ENCODE measurements at regions not wholly inside any gene's neighbourhood (a gene's known extent, or its start where the extent isn't known, plus 50 kb on each side); places are given as distances from the start of the nearest gene placed in this dataset.
A peak's percentile ranks its signal among the peaks of the same experiment; 100 is the strongest.

- Histone ChIP-seq H3K4me3 (ENCODE audit: low read depth, low read length) (no peak overlapping the region), H3K27ac (no peak overlapping the region), H3K36me3 (no peaks in the 10 kb centered on the region), H3K27me3 (ENCODE audit: insufficient read depth, low read depth, severe bottlenecking) (no peaks in the 10 kb centered on the region), H3K9me3 (ENCODE audit: severe bottlenecking) (no peaks in the 10 kb centered on the region)
- no peak for DNase-seq
- TF ChIP-seq CTCF (IDR thresholded peaks at IDR 0.05; ENCODE audit: low read depth, low read length) = no peak
These were observed 120.0 kb upstream of the ZNF536 start for GRCh38 chr19:30252214-30252613.

DNA sequence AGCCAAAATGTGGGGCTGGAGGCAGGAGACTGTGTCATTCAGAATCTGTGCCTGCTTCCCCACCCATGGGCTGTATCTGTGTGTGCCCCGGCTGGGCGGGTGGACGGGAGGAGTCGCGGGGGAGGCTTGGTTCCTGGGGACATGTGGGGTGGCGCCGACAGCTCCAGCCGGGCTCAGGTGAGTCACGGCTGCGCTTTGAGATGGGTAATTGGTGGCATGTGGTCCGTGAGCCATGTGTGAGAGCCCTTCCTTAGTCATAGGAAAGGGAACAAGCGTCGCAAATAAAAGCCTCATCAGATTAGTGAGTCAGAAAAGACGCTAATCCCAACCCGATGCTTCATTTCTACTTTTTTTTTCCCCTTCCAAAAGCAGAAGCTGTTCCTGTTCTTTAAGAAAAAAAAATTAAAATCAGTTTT is 118.6 kb upstream of the ZNF536 start:
- Histone ChIP-seq H3K4me3 (ENCODE audit: low read depth, low read length) (peak overlapping the region; percentile 35), H3K27ac (peak overlapping the region; percentile 13; the same call in 1 of the 2 replicates), H3K9me3 (ENCODE audit: severe bottlenecking) (no peaks in the 10 kb centered on the region), H3K36me3 (no peaks in the 10 kb centered on the region), H3K27me3 (ENCODE audit: insufficient read depth, low read depth, severe bottlenecking) (no peaks in the 10 kb centered on the region)
- peak; percentile 67 for DNase-seq
- TF ChIP-seq CTCF (IDR thresholded peaks at IDR 0.05; ENCODE audit: low read depth, low read length) = no peak

GRCh38 chr19:30254158-30254557 is 118.0 kb upstream of the ZNF536 start:
- no peak for DNase-seq
- Histone ChIP-seq H3K27me3 (ENCODE audit: insufficient read depth, low read depth, severe bottlenecking) (no peaks in the 10 kb centered on the region), H3K9me3 (ENCODE audit: severe bottlenecking) (no peaks in the 10 kb centered on the region), H3K4me3 (ENCODE audit: low read depth, low read length) (peak overlapping the region; percentile 35), H3K36me3 (no peaks in the 10 kb centered on the region), H3K27ac (no peak overlapping the region)
- no peak for TF ChIP-seq CTCF (IDR thresholded peaks at IDR 0.05; ENCODE audit: low read depth, low read length)

DNA sequence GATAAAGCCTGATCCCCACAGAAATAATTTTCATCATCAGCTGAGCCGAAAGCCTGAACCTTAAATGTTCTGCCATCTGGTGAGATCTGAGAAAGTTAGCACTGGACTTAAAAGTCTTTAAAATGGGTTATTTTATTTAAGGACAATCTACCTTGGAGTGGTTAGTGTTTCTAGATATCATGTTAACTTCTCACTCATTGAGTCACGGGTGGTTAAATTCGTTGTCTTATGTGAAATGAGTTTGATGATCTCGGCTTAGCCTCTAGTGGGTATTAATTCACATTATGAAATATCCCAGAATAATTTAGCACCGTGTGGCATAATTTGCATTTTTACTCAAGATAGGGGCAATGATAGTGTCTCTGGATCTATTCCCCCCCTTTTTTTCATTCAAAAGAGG is 117.4 kb upstream of the ZNF536 start:
- no peak for TF ChIP-seq CTCF (IDR thresholded peaks at IDR 0.05; ENCODE audit: low read depth, low read length)
- no peak overlapping the region for H3K27ac ChIP-seq
- no peak overlapping the region for H3K4me3 ChIP-seq (ENCODE audit: low read depth, low read length)
- no peaks in the 10 kb centered on the region for H3K27me3 ChIP-seq (ENCODE audit: insufficient read depth, low read depth, severe bottlenecking)
- no peaks in the 10 kb centered on the region for H3K9me3 ChIP-seq (ENCODE audit: severe bottlenecking)
- H3K36me3 ChIP-seq = no peaks in the 10 kb centered on the region
- DNase-seq = no peak

GRCh38 chr19:30255791-30256495 is 116.2 kb upstream of the ZNF536 start:
- no peak overlapping the region for H3K4me3 ChIP-seq (ENCODE audit: low read depth, low read length)
- DNase-seq = no peak
- no peaks in the 10 kb centered on the region for H3K36me3 ChIP-seq
- no peak for TF ChIP-seq CTCF (IDR thresholded peaks at IDR 0.05; ENCODE audit: low read depth, low read length)
- no peaks in the 10 kb centered on the region for H3K27me3 ChIP-seq (ENCODE audit: insufficient read depth, low read depth, severe bottlenecking)
- no peak overlapping the region for H3K27ac ChIP-seq
- no peaks in the 10 kb centered on the region for H3K9me3 ChIP-seq (ENCODE audit: severe bottlenecking)

DNA sequence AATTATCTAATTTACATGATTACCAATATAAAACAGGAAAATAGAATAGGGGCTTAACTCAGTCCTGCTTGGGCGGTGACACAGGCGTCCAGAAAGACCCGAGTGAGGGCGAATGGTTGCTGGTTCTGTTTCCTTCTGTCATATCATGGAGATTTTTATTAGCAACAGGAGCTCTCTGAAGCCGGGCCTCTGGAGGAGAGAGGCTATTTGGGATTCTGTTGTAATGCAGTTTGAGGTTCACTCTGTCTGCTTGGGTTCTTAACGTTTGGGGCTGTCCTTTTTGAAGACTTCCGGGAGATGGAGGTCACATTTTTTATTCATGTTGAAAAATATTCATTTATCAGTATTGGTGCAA is 115.7 kb upstream of the ZNF536 start:
- no peaks in the 10 kb centered on the region for H3K27me3 ChIP-seq (ENCODE audit: insufficient read depth, low read depth, severe bottlenecking)
- no peaks in the 10 kb centered on the region for H3K36me3 ChIP-seq
- H3K27ac ChIP-seq = no peak overlapping the region
- no peak overlapping the region for H3K4me3 ChIP-seq (ENCODE audit: low read depth, low read length)
- no peak for TF ChIP-seq CTCF (IDR thresholded peaks at IDR 0.05; ENCODE audit: low read depth, low read length)
- DNase-seq = no peak
- H3K9me3 ChIP-seq (ENCODE audit: severe bottlenecking) = no peaks in the 10 kb centered on the region

Measured in WERI-Rb-1 (cell line).